Erythroblast (primary cell): ENCODE measurements at regions not wholly inside any gene's neighbourhood (a gene's known extent, or its start where the extent isn't known, plus 50 kb on each side); places are given as distances from the start of the nearest gene placed in this dataset.

Experiments
- GATA1 ChIP-seq: IDR thresholded peaks from 2 replicates; pipeline ENCODE4 v1.6.1; 2011; ENCODE audit warnings: low read depth, mild to moderate bottlenecking, control low read depth, low read length, moderate library complexity
- POLR2A ChIP-seq: IDR thresholded peaks from 2 replicates; pipeline ENCODE4 v1.6.1; 2011; ENCODE audit warnings: mild to moderate bottlenecking, low read length

- TF ChIP-seq POLR2A (no peak), GATA1 (no peak)
Observed at GRCh38 chr14:37655418-37655817, 60.0 kb downstream of the TTC6 start.
